ENCODE measurements at regions not wholly inside any gene's neighbourhood (a gene's known extent, or its start where the extent isn't known, plus 50 kb on each side); places are given as distances from the start of the nearest gene placed in this dataset.

DNA sequence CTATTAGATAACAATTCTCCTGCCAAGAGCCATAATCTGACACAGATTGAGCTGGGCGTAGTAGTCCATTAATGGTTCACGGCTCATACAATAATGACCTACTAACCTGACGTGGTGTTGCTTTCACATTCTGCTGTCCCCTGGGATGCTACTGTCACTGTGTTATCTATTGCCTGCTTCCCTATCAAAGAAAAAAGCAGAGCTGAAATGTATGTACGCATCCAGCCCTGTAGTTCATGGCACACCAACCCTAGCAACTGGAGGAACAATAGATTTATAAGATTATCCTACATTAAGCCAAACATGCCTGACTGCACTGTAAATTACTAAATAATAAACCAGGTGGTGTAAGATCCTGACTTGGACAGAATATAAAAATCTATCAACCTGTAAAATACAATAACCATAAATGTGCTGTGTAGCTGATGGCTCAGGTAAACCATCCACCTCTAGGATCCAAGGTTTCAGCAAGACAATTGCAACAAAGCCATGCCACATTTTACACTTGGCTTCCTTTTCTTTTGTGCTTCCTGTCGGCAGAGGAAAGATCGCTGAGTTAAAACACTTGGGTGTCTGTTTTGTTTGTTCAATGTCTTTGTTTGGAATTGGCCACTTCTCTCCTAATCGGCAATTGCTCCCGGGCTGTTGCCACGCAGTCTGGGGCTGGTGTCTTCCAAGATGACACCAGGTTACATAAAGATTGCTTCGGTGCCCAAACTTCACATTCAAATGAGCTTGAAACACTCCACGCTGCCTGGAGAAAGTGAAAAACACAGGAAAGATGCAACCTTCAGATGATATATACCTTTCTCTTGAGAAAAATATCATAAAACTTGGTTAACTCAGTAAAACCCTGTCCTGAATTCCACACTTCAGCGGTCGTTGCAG lies 143.9 kb upstream of the MGMT start:
- in situ Hi-C loops (cut with MboI; ENCODE audit: low sequenced_read_pairs): no loop called here

DNA sequence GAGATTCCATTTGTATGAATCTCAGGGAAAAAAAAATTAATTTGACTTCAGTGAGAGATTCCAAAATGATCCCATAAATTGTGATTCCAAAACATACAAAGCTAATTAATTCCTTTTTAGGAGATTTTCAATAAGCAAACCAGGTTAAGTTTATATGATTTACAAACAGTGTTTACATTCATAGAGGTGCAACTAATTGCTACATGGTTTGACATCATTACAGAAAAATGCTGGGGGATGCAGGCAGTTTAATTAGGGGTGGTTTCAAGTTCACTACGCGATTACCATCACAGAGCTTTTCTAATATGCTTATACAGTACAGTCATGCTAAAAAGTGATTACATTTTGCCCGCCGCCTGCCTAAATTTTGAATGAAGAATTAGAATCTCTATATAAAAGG lies 143.2 kb upstream of the MGMT start:
- in situ Hi-C loops (cut with MboI; ENCODE audit: low sequenced_read_pairs): no loop called here

DNA sequence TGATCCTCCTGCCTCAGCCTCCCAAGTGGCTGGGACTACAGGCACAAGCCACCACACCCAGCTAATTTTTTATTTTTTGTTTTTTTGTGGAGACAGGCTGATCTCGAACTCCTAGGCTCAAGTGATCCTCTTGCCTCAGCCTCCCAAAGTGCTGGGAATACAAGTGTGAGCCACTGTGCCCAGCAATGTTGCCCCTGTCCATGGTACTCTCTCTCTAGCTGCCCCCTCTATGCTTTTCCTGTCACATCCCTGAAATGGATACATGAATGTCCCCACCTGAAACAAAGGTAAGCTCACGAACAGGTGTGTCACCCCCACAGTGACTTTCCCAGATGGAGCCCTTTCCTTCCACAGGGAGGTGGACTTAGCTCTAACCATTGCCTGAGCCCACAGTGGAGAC lies 141.1 kb upstream of the MGMT start:
- in situ Hi-C loops (cut with MboI; ENCODE audit: low sequenced_read_pairs): no loop called here

DNA sequence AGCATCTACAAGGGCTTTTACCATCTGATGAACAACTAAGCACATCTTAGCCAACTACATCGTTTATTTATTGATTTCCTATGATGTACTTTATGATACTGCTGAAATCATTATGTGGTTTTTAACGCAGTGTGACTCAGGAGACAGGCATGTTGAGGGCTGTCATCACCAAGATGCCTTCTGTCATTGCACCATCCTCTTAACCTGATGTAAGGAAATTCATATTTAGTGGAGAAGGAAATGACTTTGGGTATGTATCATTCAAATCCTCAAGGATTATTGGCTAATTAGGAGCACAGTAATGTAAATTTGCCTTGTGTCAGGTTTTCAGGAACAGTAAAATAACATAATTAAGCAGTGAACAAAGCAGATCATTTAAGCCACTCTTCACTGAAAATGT lies 138.5 kb upstream of the MGMT start:
- in situ Hi-C loops (cut with MboI; ENCODE audit: low sequenced_read_pairs): no loop called here

DNA sequence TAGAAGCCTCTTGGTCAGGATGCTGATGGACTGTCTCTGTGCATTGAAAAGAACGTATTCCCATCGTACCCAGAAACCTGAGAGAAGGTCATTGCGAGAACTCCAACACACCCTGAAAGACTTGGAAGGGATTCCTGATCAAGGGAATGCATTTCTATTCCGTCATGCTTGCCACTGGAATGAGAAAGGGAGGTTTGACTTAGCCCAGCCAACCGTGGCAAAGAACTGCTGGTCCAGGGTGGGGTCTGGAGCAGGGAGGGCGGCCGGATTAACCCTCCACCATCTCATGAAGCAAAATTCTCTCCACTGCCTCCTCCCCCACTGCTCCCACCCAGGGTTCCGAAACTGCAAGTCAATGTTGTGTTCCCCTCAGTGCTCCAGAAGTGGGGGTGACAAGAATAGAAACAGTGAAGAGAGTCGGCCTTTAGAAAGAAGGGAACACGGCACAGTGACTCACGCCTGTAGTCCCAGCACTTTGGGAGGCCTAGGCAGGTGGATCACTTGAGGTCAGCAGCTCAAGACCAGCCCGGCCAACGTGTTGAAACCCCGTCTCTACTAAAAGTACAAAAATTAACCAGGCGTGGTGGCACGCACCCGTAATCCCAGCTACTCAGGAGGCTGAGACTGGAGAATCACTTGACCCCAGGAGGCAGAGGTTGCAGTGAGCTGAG lies 137.5 kb upstream of the MGMT start:
- in situ Hi-C loops (cut with MboI; ENCODE audit: low sequenced_read_pairs): no loop called here

DNA sequence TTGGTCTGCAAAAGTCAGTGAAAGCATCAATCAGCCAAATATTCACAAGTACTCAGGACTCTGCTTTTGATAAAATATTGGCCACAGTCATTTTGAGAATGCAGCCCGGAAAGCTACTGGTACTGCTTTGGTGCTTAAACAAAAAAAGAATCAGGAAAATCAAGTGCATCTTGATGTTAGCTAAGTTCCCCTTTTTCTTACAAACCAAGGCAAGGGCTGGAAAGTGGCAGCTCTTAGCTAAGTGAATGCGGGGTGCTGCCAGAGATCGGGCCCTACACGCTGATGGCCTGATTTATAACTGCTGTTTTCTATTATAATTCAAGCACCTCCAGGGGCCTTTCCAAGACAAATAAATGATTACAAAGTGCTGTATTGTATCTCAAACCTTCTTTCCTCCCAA lies 136.8 kb upstream of the MGMT start:
- in situ Hi-C loops (cut with MboI; ENCODE audit: low sequenced_read_pairs): no loop called here

DNA sequence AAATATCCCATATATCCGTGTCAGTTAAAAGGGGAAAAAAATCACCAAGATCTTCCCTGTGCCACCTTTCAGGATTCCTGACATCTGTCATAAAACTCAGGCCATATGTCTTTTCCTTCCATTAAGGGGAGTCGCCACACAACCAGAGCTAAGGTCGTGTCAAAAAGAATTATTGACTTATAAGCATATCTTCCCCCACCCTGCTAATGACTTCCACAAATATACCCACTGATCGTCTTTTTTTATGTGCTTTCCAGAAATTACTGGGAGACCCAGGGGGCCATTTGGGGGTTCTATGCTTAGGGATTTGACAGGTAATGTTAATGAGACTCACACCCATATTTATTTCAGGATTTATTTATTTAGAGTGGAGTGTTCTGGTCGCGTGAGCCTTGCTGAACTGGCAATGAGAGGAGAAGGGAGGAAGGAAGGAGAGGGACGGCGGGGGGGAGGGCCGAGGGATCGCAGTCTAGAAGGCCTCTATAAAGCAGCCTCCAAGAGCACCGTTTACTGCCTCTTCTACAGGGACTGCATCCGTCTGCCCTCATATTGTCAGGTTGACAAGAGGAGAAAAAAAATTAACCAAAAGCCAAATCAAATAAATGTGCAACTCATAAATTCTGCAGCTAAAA lies 135.7 kb upstream of the MGMT start:
- in situ Hi-C loops (cut with MboI; ENCODE audit: low sequenced_read_pairs): no loop called here

DNA sequence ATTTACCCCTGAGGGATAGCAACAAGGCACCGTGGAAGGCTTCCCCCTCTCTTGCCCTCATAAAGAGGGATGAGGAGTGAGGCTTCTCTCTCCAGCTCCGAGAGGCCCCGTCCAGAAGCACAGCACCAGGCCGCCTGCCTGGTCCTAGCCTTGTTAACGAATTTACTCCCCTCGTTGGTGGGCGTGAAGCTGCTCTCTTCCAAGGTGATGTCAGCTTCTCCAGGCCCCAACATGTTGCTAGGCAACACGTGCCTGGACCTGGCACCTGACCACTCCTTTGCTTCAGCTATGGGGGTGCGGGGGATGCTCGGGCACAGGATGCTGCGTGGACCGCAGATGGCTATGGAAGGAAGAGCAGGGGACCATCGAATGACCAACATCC lies 135.2 kb upstream of the MGMT start:
- in situ Hi-C loops (cut with MboI; ENCODE audit: low sequenced_read_pairs): no loop called here

DNA sequence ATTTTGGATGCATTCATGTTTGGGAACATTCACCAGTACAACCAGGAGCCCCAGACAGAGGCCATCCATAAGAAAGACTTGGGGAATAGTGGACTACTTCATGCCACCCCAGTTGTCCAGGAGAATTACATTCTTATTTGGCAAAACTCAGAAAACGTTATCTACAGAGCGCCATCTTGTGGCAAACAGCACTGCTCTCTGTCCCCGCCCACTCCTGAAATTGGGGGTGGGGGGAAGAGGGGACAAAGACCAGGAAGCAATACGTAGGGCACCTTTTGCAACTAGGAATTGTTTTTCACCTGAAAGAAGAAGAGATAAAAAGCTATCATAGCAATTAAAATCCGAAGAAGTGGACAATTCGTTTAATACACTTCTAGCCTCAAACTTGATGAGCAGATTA lies 134.6 kb upstream of the MGMT start:
- in situ Hi-C loops (cut with MboI; ENCODE audit: low sequenced_read_pairs): no loop called here

DNA sequence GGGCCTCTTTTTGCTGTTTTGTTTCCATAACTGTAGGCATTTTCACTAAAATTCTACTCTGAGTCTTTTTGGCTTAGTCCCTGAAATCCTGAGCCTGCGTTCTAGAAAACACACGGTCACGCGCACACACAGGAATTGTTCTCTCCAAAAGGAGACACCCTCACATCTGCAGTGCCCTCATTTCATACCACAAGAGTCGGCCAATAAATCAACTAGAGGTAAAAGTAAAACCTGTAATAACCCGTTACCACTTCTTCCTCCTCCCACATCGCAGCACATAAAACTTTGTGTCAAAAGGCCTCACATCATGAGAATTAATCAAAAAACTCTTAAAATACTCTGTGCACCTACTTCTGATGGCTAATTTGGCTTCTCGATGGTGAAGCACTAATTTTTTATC lies 133.3 kb upstream of the MGMT start:
- in situ Hi-C loops (cut with MboI; ENCODE audit: low sequenced_read_pairs): no loop called here

DNA sequence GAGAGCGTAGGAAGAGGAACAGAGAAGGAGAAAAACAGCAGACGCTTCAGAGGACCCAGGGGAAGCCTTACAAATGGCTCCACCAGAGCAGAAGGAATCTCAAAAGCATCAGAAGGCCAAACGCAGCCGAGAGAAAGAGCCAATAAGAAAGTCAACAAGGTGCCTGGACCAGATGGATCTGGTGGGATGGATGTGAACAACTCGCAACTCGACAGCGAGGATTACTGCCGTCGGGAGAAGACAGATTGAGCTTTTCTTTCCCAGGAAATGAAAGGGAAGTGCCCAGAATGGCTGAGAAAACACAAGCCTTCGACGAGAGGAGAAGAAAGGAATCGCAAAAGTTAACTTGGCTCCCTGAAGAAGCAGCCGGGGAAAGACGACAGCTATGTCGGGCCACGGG lies 132.8 kb upstream of the MGMT start:
- in situ Hi-C loops (cut with MboI; ENCODE audit: low sequenced_read_pairs): no loop called here

DNA sequence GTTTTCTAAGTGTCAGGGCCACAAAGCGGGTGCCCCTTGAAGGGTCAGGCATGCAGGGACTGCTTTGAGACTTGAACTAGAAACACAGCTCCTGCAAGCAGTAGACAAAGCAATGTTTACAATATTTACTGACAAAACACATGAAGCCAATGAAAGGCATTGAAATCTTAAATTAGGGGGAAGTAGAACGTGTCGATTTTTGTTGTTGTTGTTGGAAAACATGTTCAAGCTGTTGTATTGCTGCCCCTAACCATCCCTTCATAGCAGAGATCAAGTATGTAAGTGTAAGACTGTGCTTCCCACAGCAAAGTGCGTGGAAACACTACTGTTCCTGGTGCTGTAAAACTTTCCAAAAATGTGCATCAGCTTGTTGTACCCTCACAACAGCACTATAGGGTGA lies 131.6 kb upstream of the MGMT start:
- in situ Hi-C loops (cut with MboI; ENCODE audit: low sequenced_read_pairs): no loop called here

DNA sequence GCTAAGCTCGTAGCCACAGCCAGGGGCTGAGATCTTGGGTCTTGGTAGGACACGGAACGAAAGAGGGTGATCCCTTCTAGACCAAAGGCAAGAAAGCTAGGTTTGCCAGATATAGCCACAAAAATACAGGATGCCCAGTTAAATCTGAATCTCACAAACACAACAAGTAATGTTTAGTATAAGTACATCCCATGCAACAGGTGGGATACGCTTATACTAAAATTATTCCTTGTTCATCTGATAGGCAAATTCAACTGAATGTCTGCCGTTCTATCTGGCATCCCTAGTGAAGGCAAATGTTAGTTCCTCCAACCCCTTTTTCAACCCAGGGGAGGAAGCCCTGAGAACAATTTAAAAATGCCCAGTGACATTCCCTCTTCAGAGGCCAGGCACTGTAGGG lies 131.1 kb upstream of the MGMT start:
- in situ Hi-C loops (cut with MboI; ENCODE audit: low sequenced_read_pairs): no loop called here

DNA sequence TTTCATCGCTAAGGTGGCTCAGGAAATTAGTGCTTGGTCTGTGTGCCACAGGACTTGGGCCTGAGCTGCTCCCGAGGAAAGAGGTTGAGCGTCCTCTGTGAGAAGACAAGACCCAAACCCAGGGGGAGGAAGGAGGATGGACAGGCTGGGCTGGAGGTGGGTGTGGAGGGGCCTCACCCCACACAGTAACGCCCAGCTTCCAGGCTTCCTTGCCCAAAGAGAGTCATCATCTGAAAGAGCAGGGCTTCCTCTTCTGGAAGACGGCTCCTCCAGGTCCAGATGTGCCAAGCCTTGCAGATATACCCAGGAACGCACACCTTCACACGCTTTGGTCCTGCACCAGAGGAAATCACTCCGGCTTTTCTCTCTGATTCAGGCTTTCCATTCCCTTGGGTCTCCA lies 127.8 kb upstream of the MGMT start:
- in situ Hi-C loops (cut with MboI; ENCODE audit: low sequenced_read_pairs): no loop called here

DNA sequence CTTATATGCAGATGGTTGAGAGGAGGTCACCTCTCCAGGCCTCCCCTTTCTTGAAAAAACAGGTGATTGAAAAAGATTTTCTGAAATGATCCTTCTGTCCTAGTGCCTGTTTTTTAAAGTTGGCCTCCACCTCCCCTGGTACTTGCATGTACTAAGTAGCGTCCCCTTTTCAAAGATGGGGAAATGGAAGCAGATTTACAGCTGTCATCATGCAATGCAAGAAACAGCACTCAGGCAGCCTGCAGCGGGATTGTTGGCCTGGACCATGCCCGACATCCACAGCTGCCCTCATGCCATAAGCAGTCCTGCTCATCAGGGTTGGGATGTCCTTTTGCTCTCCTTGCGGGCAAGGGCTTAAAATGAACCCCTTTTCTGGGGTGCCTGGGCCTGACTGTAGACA lies 127.2 kb upstream of the MGMT start:
- in situ Hi-C loops (cut with MboI; ENCODE audit: low sequenced_read_pairs): no loop called here

DNA sequence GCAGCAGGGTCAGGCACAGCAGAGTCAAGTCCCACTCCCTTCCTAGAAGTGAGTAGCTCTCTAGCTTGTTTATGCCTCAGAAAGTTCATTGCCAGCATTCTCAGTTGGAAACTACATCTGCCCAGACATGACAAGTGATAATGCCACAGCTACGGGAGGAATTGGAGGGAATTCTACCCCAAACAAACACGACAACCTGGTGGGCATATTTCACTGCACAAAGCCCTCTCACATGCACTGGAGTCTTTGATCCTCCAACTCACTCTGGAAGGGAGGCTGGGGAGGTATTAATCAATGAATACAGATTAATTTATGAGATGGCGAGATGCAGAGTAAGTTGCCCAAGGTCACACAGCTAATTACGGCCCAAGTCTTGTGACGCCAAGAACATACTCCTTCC lies 126.0 kb upstream of the MGMT start:
- in situ Hi-C loops (cut with MboI; ENCODE audit: low sequenced_read_pairs): no loop called here

DNA sequence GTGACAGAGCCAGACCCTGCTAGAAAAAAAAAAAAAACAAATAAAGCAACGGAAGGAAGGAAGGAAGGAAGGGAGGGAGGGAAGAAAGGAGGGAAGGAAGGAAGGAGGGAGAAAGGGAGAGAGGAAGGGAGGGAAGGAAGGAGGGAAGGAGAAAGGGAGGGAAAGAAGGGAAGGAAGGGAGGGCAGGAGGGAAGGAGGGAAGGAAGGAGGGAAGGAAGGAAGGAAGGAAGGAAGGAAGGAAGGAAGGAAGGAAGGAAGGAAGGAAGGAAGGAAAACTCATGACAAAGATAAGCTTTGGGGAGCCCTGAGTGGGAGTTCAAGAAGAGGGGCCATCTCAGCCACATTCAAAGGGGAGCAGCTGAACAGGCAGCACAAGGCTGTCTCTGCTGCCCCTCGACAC lies 124.7 kb upstream of the MGMT start:
- in situ Hi-C loops (cut with MboI; ENCODE audit: low sequenced_read_pairs): no loop called here

DNA sequence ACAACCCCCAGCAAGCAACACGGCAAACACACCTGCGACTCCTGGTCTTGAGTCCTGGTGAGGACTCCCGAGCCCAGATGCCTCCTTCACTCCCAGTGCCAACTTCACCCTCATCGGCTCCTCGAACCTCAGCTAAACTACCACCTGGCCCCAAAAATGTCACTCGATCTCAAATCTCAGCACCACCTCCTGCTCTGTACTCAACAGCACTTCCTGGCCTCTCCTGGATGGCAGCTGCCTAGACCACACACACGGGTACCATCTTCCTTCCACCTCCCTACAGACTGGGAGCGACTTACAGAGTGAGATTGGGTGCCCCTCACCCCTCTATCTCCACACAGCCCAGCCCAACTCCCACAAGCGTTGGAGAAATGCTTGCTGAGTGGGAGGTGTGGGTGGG lies 123.9 kb upstream of the MGMT start:
- in situ Hi-C loops (cut with MboI; ENCODE audit: low sequenced_read_pairs): no loop called here

DNA sequence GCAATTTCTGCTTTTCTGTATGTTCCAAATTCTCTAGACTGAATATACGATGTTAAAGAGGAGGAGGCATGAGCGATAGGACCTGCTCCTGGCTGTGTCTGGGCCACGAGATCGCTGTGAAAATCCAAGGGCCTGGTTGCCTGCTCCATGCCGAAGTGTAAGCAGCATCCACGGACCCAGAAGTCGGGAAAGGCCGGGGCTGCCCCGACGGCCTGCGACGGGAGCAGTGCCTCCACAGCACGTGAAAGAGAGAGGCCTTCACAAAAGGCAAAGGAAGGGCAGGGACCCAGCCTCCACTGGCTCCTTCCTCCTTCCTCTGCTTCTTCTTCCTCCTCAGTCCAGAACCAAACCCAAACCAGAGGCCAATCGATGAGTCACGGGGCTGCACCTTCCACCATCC lies 122.9 kb upstream of the MGMT start:
- in situ Hi-C loops (cut with MboI; ENCODE audit: low sequenced_read_pairs): no loop called here

DNA sequence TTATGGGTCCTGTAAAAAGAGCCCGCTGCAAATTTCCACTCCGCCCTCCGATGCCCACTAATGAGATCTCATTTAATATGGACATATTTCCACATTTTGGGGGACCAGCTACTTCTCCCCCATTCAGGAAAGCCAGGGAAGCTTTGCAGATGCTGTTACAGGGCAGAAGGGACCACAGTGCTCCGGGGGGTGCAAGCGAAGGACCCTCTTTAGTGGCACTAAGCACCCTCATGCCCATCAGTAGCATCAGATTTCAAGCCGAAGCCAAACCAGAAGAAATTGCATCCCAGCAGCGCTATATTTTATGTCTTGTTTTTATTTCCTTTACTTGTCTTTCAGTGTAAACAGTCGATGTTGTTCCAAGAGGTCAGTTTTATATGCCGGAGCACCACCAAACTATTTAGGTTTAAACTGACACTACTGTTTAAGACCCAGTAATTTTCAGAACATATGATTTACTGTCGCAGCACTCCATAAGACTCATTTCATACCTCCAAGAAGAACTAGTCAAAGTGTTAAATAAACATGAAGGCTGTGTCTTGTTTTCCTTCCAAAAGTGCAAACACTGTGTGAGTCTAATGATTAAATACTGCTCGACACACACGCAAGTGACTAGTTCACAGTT lies 122.2 kb upstream of the MGMT start:
- in situ Hi-C loops (cut with MboI; ENCODE audit: low sequenced_read_pairs): no loop called here

DNA sequence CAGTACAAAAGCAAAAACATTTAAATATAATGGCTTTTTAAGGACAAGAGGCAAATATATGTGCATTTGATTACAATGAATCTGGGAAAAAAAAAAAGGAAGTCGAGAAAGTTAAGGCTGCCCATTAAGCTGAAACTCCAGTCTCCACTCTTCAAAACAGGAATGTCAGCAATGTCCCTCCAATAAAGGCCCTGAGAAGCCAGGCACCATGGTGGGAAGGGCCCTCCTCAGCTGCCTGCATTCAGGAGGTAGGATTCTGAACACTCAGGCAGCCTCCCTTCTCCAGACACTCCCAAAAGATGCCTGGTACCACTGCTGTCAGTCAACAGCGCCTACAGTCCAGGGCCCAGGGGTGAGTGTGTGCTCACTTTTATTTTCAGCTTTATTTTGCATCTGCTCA lies 121.3 kb upstream of the MGMT start:
- in situ Hi-C loops (cut with MboI; ENCODE audit: low sequenced_read_pairs): no loop called here

DNA sequence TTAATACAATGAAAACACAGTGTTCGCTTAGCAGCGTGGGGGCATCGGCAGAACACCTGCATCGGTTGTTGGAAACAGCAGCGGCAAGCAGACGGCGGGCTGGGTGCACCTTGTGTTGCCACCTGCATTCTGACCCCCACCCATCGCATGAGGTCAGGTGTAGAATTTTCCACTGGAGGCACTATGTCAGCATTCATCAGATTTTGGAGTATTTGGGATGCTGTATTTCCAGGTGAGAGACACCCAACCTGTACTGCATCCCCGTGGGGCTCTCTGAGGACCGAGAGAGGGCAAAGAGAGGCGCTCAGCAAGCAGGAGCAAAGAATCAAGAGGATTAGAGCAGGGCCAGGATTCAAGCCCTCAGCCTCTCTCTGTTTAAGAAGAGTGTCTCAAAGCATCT lies 116.4 kb upstream of the MGMT start:
- in situ Hi-C loops (cut with MboI; ENCODE audit: low sequenced_read_pairs): no loop called here
